Endothelial cell (in vitro differentiated cells): ENCODE measurements at regions not wholly inside any gene's neighbourhood (a gene's known extent, or its start where the extent isn't known, plus 50 kb on each side); places are given as distances from the start of the nearest gene placed in this dataset.

Experiments used
- DNase-seq: peaks from one replicate; pipeline ENCODE4 v3.0.0; 2021; ENCODE audit warnings: low spot score
- H3K27ac Mint-ChIP-seq: one replicate; pipeline ENCODE4 v1.8.0; 2021; ENCODE audit warnings: mixed read lengths, inconsistent platforms; ENCODE audit not compliant: unreplicated experiment
- H3K27me3 Mint-ChIP-seq: one replicate; pipeline ENCODE4 v1.8.0; 2021; ENCODE audit warnings: mild to moderate bottlenecking, moderate library complexity, mixed read lengths, inconsistent platforms; ENCODE audit not compliant: unreplicated experiment
- H3K36me3 Mint-ChIP-seq: one replicate; pipeline ENCODE4 v1.8.0; 2021; ENCODE audit warnings: mild to moderate bottlenecking, low read depth, mixed read lengths, inconsistent platforms; ENCODE audit not compliant: unreplicated experiment
- H3K4me1 Mint-ChIP-seq: one replicate; pipeline ENCODE4 v1.8.0; 2021; ENCODE audit warnings: mild to moderate bottlenecking, mixed read lengths, inconsistent platforms; ENCODE audit not compliant: unreplicated experiment
- H3K4me3 Mint-ChIP-seq: one replicate; pipeline ENCODE4 v1.8.0; 2021; ENCODE audit warnings: mild to moderate bottlenecking, mixed read lengths, inconsistent platforms; ENCODE audit not compliant: unreplicated experiment
- H3K9me3 Mint-ChIP-seq: one replicate; pipeline ENCODE4 v1.8.0; 2021; ENCODE audit warnings: mixed read lengths, inconsistent platforms; ENCODE audit not compliant: unreplicated experiment
- CTCF ChIP-seq: fragments of 200-600 bp; sonication (generic); IDR thresholded peaks from one replicate; pipeline ENCODE4 v1.5.0; 2021; ENCODE audit warnings: antibody characterized with exemption; ENCODE audit not compliant: unreplicated experiment

DNA sequence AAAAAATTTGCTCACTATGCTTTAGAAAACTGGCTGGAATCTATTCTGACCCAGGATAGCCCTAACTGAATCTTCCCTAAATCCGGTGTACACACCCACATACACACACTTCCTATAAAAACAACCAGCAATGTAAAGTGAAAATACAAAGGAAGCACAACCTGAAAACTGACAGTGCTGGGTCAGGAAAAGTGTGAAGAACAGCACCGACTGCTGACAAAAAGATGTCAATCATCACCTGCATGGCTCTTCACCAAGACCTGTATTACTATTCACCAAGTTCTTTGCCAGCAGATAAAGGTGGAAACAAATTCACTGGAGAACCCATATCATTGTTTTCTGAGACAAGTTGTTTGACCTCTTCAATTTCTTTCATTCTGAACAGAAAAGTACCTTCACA lies 293.8 kb upstream of the GRAMD2B start:
- Mint-ChIP-seq H3K36me3 (no peaks in the 10 kb centered on the region), H3K27ac (no peak overlapping the region), H3K4me3 (no peak overlapping the region), H3K4me1 (peaks cover 6% of the 10 kb centered on the region), H3K9me3 (no peaks in the 10 kb centered on the region), H3K27me3 (no peaks in the 10 kb centered on the region)
- TF ChIP-seq CTCF: no peak
- no peak for DNase-seq

- H3K36me3 Mint-ChIP-seq: no peaks in the 10 kb centered on the region
- no peak for TF ChIP-seq CTCF
- H3K27me3 Mint-ChIP-seq: no peaks in the 10 kb centered on the region
- DNase-seq: no peak
- no peaks in the 10 kb centered on the region for H3K9me3 Mint-ChIP-seq
- no peak overlapping the region for H3K27ac Mint-ChIP-seq
- no peak overlapping the region for H3K4me3 Mint-ChIP-seq
- H3K4me1 Mint-ChIP-seq: peaks cover 5% of the 10 kb centered on the region
Measured at GRCh38 chr5:126133424-126133823, 289.8 kb upstream of the GRAMD2B start.

DNA sequence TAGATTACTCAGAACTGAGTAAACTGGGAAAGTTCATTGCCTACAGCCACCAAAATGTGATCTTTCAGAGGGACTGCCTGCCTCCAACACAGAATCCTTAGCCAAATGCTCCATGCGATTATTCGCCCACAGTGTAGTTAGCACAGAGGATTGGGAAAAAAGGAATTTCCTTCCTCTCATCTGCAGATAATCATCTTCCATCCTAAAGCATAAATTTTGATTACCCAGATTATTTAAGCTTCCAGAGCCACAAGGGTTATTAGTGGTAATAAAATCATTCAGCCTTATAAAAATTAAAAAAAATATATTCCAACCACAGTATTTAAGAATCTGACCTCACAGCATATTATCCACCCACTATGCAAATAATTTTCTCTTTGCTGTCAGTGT lies 285.3 kb upstream of the GRAMD2B start:
- DNase-seq: no peak
- Mint-ChIP-seq H3K4me3 (no peak overlapping the region), H3K27me3 (no peaks in the 10 kb centered on the region), H3K9me3 (no peaks in the 10 kb centered on the region), H3K27ac (no peak overlapping the region), H3K36me3 (no peaks in the 10 kb centered on the region), H3K4me1 (peaks cover 11% of the 10 kb centered on the region)
- TF ChIP-seq CTCF: no peak

DNA sequence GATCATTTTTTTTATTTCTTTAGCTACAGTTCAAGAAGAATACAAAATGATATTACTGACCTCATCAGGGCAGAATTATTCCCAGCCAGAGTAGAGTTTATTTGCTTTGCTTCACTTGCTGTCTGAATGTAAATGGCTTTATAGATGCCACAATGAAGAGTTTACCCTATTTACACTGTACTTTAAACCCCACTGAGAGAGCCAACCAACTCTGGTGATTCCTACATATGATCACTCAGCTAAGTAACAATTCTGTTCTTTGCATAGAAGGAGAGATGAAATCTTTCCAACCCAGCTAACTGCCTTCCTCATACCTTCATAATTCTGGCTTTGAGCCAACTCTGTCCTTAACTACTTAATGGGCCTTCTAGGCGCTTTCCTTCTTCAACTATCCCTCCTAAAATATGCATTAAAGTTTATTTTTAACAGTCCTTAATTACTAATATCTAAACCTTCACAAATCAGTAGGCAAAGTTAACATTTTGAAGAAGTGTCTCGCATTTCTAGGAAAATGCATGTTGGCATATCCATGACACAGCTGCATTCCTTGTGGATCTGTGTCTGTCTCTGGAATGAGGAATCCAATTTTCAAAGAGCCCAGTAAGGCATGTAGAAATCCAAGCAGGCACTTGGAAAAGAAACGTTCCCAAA lies 284.8 kb upstream of the GRAMD2B start:
- Mint-ChIP-seq H3K36me3 (no peaks in the 10 kb centered on the region), H3K9me3 (no peaks in the 10 kb centered on the region), H3K27me3 (no peaks in the 10 kb centered on the region), H3K27ac (no peak overlapping the region), H3K4me3 (no peak overlapping the region), H3K4me1 (peaks cover 11% of the 10 kb centered on the region)
- no peak for TF ChIP-seq CTCF
- DNase-seq: no peak

- no peaks in the 10 kb centered on the region for H3K36me3 Mint-ChIP-seq
Measured at GRCh38 chr5:126139086-126139485, 284.1 kb upstream of the GRAMD2B start.

More at GRCh38 chr5:126139086-126139485, 284.1 kb upstream of the GRAMD2B start:
- no peak for DNase-seq
- Mint-ChIP-seq H3K27me3 (no peaks in the 10 kb centered on the region), H3K9me3 (no peaks in the 10 kb centered on the region), H3K4me3 (no peak overlapping the region), H3K4me1 (peaks cover 11% of the 10 kb centered on the region), H3K27ac (no peak overlapping the region)
- no peak for TF ChIP-seq CTCF
